GM23248 (cell line): ENCODE measurements at regions not wholly inside any gene's neighbourhood (a gene's known extent, or its start where the extent isn't known, plus 50 kb on each side); places are given as distances from the start of the nearest gene placed in this dataset.

ENCODE experiments used
- DNase-seq: peaks from one replicate; pipeline ENCODE4 v3.0.0-alpha.2; 2015
- H2AFZ ChIP-seq: fragments of 200-600 bp; sonication (generic); 2 replicates; pipeline ENCODE4 v1.6.1; 2016; ENCODE audit warnings: antibody characterized with exemption
- H3F3A ChIP-seq: fragments of 200-600 bp; sonication (generic); 2 replicates; pipeline ENCODE4 v1.6.1; 2016; ENCODE audit warnings: mild to moderate bottlenecking, antibody characterized with exemption, mixed run types; ENCODE audit not compliant: insufficient read depth
- H3K27ac ChIP-seq: fragments of 200-600 bp; sonication (generic); 2 replicates; pipeline ENCODE4 v1.5.1; 2016; ENCODE audit warnings: mild to moderate bottlenecking
- H3K27me3 ChIP-seq: fragments of 200-600 bp; sonication (generic); replicated peaks from 2 replicates; pipeline ENCODE4 v1.6.1; 2016; ENCODE audit warnings: mild to moderate bottlenecking; ENCODE audit not compliant: insufficient read depth
- H3K36me3 ChIP-seq: fragments of 200-600 bp; sonication (generic); 2 replicates; pipeline ENCODE4 v1.6.1; 2016; ENCODE audit warnings: low read depth, mild to moderate bottlenecking
- H3K4me1 ChIP-seq: fragments of 200-600 bp; sonication (generic); 2 replicates; pipeline ENCODE4 v1.6.1; 2016; ENCODE audit warnings: mild to moderate bottlenecking; ENCODE audit not compliant: insufficient read depth
- H3K4me2 ChIP-seq: fragments of 200-600 bp; sonication (generic); one replicate; pipeline ENCODE4 v1.6.1; 2016; ENCODE audit warnings: mild to moderate bottlenecking; ENCODE audit not compliant: unreplicated experiment
- H3K4me3 ChIP-seq: fragments of 200-600 bp; sonication (generic); 2 replicates; pipeline ENCODE4 v1.5.1; 2016; ENCODE audit warnings: mild to moderate bottlenecking
- H3K79me2 ChIP-seq: fragments of 200-600 bp; sonication (generic); 2 replicates; pipeline ENCODE4 v1.6.1; 2016; ENCODE audit warnings: mild to moderate bottlenecking; ENCODE audit not compliant: insufficient read depth
- H3K9ac ChIP-seq: fragments of 200-600 bp; sonication (generic); 2 replicates; pipeline ENCODE4 v1.6.1; 2016; ENCODE audit warnings: mild to moderate bottlenecking
- H3K9me2 ChIP-seq: fragments of 200-600 bp; sonication (generic); 2 replicates; pipeline ENCODE4 v1.6.1; 2016; ENCODE audit warnings: mixed run types, mild to moderate bottlenecking, moderate library complexity; ENCODE audit not compliant: insufficient read depth
- H3K9me3 ChIP-seq: fragments of 200-600 bp; sonication (generic); one replicate; pipeline ENCODE4 v1.6.1; 2017; ENCODE audit warnings: low read depth
- H4K20me1 ChIP-seq: fragments of 200-600 bp; sonication (generic); 2 replicates; pipeline ENCODE4 v1.6.0; 2016; ENCODE audit not compliant: insufficient read depth
- EZH2 ChIP-seq: fragments of 200-600 bp; sonication (generic); IDR thresholded peaks from 2 replicates; pipeline ENCODE4 v1.6.1; 2018; ENCODE audit warnings: antibody characterized with exemption, mild to moderate bottlenecking; ENCODE audit not compliant: insufficient read depth, poor library complexity, severe bottlenecking
- EZH2phosphoT487 ChIP-seq: fragments of 200-600 bp; sonication (generic); IDR thresholded peaks from 2 replicates; pipeline ENCODE4 v1.6.1; 2018; ENCODE audit warnings: antibody characterized with exemption, moderate library complexity, mild to moderate bottlenecking, low read depth; ENCODE audit not compliant: insufficient read depth
- WGBS, 2 experiments: methylation state at CpG; one replicate each; pipeline ENCODE4 v1.1.6; 2015 to 2017; ENCODE audit warnings: low lambda C conversion rate in 2 of 2, low coverage in 1 of 2; ENCODE audit errors: missing lambda C conversion rate in 2 of 2; 5-methylcytosine and 5-hydroxymethylcytosine counted together
- in situ Hi-C: fragments of 300-500 bp; cut with MboI; formaldehyde crosslinking; loops from 2 replicates; pipeline ENCODE4 v1.15.0; 2020

GRCh38 chr7:148940702-148941597, 56.9 kb upstream of the EZH2 start:
- no peaks in the 10 kb centered on the region for H3K9me2 ChIP-seq
- H3K9ac ChIP-seq, result peak overlapping the region; percentile 91
- H3K4me1 ChIP-seq, result peaks cover 4% of the 10 kb centered on the region; the same call in 1 of the 2 replicates
- H2AFZ ChIP-seq, result peak overlapping the region; percentile 96
- peak overlapping the region; percentile 92 for H3K4me3 ChIP-seq
- in situ Hi-C loops, result no loop called here
- H4K20me1 ChIP-seq, result no peaks in the 10 kb centered on the region
- 1 to 2% methylated on average over 35 to 39 of the region's 43 CpGs for WGBS, 2 experiments
- H3K27me3 ChIP-seq, result no peaks in the 10 kb centered on the region
- no peaks in the 10 kb centered on the region for H3K79me2 ChIP-seq
- no peaks in the 10 kb centered on the region for H3F3A ChIP-seq
- H3K36me3 ChIP-seq, result no peaks in the 10 kb centered on the region
- peak overlapping the region; percentile 91 for H3K4me2 ChIP-seq
- no peaks in the 10 kb centered on the region for H3K9me3 ChIP-seq
- TF ChIP-seq EZH2, result no peak
- TF ChIP-seq EZH2phosphoT487, result no peak
- DNase-seq, result peak; percentile 91
- peak overlapping the region; percentile 76 for H3K27ac ChIP-seq

GRCh38 chr7:148939128-148939755, 55.2 kb upstream of the EZH2 start:
- in situ Hi-C loops, result no loop called here

GRCh38 chr7:148935451-148935850, 51.4 kb upstream of the EZH2 start:
- 85 to 86% methylated on average over 5 of the region's 5 CpGs for WGBS, 2 experiments
- H3F3A ChIP-seq, result no peaks in the 10 kb centered on the region
- in situ Hi-C loops, result no loop called here

More at GRCh38 chr7:148939128-148939755, 55.2 kb upstream of the EZH2 start:
- Histone ChIP-seq H3K4me3 (no peak overlapping the region), H3K4me1 (peaks cover 4% of the 10 kb centered on the region; the same call in 1 of the 2 replicates), H3K9me3 (no peaks in the 10 kb centered on the region), H4K20me1 (no peaks in the 10 kb centered on the region), H3F3A (no peaks in the 10 kb centered on the region), H3K27ac (no peak overlapping the region), H3K9ac (no peak overlapping the region), H3K9me2 (no peaks in the 10 kb centered on the region), H3K36me3 (no peaks in the 10 kb centered on the region), H2AFZ (no peak overlapping the region), H3K27me3 (no peaks in the 10 kb centered on the region), H3K4me2 (no peak overlapping the region), H3K79me2 (no peaks in the 10 kb centered on the region)
- whole genome bisulfite sequencing, 2 experiments, result 94 to 100% methylated on average over 1 of the region's 1 CpG
- TF ChIP-seq EZH2 (no peak), EZH2phosphoT487 (no peak)
- DNase-seq, result no peak

More at GRCh38 chr7:148935451-148935850, 51.4 kb upstream of the EZH2 start:
- no peak overlapping the region for H3K9ac ChIP-seq
- no peak overlapping the region for H3K4me2 ChIP-seq
- H3K9me3 ChIP-seq, result no peaks in the 10 kb centered on the region
- H3K36me3 ChIP-seq, result no peaks in the 10 kb centered on the region
- no peaks in the 10 kb centered on the region for H3K79me2 ChIP-seq
- no peaks in the 10 kb centered on the region for H3K27me3 ChIP-seq
- no peak overlapping the region for H2AFZ ChIP-seq
- no peak overlapping the region for H3K27ac ChIP-seq
- no peak for TF ChIP-seq EZH2
- no peak for TF ChIP-seq EZH2phosphoT487
- DNase-seq, result no peak
- H4K20me1 ChIP-seq, result no peaks in the 10 kb centered on the region
- no peaks in the 10 kb centered on the region for H3K9me2 ChIP-seq
- H3K4me1 ChIP-seq, result no peaks in the 10 kb centered on the region
- H3K4me3 ChIP-seq, result no peak overlapping the region
